Ovary (tissue), 7 donors: ENCODE measurements at regions not wholly inside any gene's neighbourhood (a gene's known extent, or its start where the extent isn't known, plus 50 kb on each side); places are given as distances from the start of the nearest gene placed in this dataset.

Experiments used
- DNase-seq, 5 donors: peaks; one replicate each; pipeline ENCODE4 v3.0.0-alpha.2; 2019 to 2020
- H3K27ac ChIP-seq, 2 donors: fragments of 200-600 bp; one replicate each; pipeline versions ENCODE4 v1.5.1 to v1.8.0; 2019 to 2022
- H3K27me3 ChIP-seq: fragments of 200-600 bp; one replicate; pipeline ENCODE4 v1.8.0; 2022
- H3K36me3 ChIP-seq: fragments of 200-600 bp; sonication (generic); one replicate; pipeline ENCODE4 v1.5.1; 2019
- H3K4me1 ChIP-seq: one replicate; pipeline ENCODE4 v1.8.1; 2013; ENCODE audit warnings: mild to moderate bottlenecking, moderate library complexity; ENCODE audit not compliant: insufficient read depth
- H3K4me3 ChIP-seq: fragments of 200-600 bp; sonication (generic); one replicate; pipeline ENCODE4 v1.5.1; 2017
- H3K9me3 ChIP-seq, 2 donors: fragments of 200-600 bp in 1 of 2; sonication (generic) in 1 of 2; one replicate each; pipeline versions ENCODE4 v1.5.1 to v1.8.1; 2013 to 2019; ENCODE audit warnings: mild to moderate bottlenecking in 1 of 2, moderate library complexity in 1 of 2
- CTCF ChIP-seq, 3 donors: fragments of 450-650 bp in 2 of 3; fragments of 200-600 bp in 1 of 3; IDR thresholded peaks; one replicate each; pipeline versions ENCODE4 v1.5.1 to v1.8.0; 2016 to 2022; ENCODE audit warnings: antibody characterized with exemption in 3 of 3, mild to moderate bottlenecking in 1 of 3
- EP300 ChIP-seq: sonication (generic); formaldehyde crosslinking; IDR thresholded peaks from one replicate; pipeline ENCODE4 v1.6.1; 2017; ENCODE audit warnings: antibody characterized with exemption
- POLR2A ChIP-seq: fragments of 450-650 bp; IDR thresholded peaks from one replicate; pipeline ENCODE4 v1.6.1; 2017; ENCODE audit warnings: antibody characterized with exemption, mild to moderate bottlenecking, moderate library complexity
- WGBS, 3 donors: extraction: QIAGEN DNeasy Blood & Tissue Kit in 1 of 3; methylation state at CpG; one replicate each; pipeline versions ENCODE4 v1.1.5 to v1.1.7; 2013 to 2017; 5-methylcytosine and 5-hydroxymethylcytosine counted together
- intact Hi-C, 4 donors: fragments of 100-400 bp; cut with DNase I; formaldehyde crosslinking; loops; one replicate each; pipeline versions ENCODE4 v1.11.0 to v1.15.1; 2022 to 2023
- donor health status: DM: no; HTN: no; CAD: no; lungs with moderate emphysema.
- donor health status: DM: no; HTN: no; CAD: no.
- donor health status: Bipolar disorder and iron deficiency.
- donor health status: DM: no; HTN: no; CAD: no.
- donor health status: DM: yes; HTN: yes; CAD: no.

GRCh38 chr5:163661360-163661759 is 155.9 kb downstream of the MAT2B start:
- Histone ChIP-seq H3K4me1 (no peaks in the 10 kb centered on the region), H3K4me3 (no peak overlapping the region), H3K27ac (no peak overlapping the region), H3K36me3 (no peaks in the 10 kb centered on the region), H3K9me3 (no peaks in the 10 kb centered on the region), H3K27me3 (no peaks in the 10 kb centered on the region)
- intact Hi-C loops, result no loop called here
- TF ChIP-seq EP300 (no peak), POLR2A (no peak), CTCF (IDR thresholded peaks at IDR 0.05) (no peak)
- no peak for DNase-seq
- 70 to 89% (median 77%) methylated on average over 1 of the region's 1 CpG for WGBS, 3 donors

GRCh38 chr5:163670036-163670435 is 164.6 kb downstream of the MAT2B start:
- H3K4me1 ChIP-seq, result no peaks in the 10 kb centered on the region
- no peak for DNase-seq
- H3K9me3 ChIP-seq, result no peaks in the 10 kb centered on the region
- intact Hi-C loops, result no loop called here
- H3K27ac ChIP-seq, result no peak overlapping the region
- H3K36me3 ChIP-seq, result no peaks in the 10 kb centered on the region
- H3K27me3 ChIP-seq, result no peaks in the 10 kb centered on the region
- TF ChIP-seq EP300, result no peak
- TF ChIP-seq CTCF (IDR thresholded peaks at IDR 0.05), result no peak
- TF ChIP-seq POLR2A, result no peak
- H3K4me3 ChIP-seq, result no peak overlapping the region

- no peak for TF ChIP-seq POLR2A
- TF ChIP-seq CTCF (IDR thresholded peaks at IDR 0.05), result no peak
- TF ChIP-seq EP300, result no peak
- H3K4me3 ChIP-seq, result no peak overlapping the region
- no peaks in the 10 kb centered on the region for H3K27me3 ChIP-seq
- intact Hi-C loops, result no loop called here
- WGBS, 3 donors, result 89 to 95% (median 89%) methylated on average over 2 of the region's 2 CpGs
- H3K4me1 ChIP-seq, result no peaks in the 10 kb centered on the region
- no peaks in the 10 kb centered on the region for H3K36me3 ChIP-seq
- H3K9me3 ChIP-seq, result no peaks in the 10 kb centered on the region
- no peak for DNase-seq
- H3K27ac ChIP-seq, result no peak overlapping the region
These were observed 171.7 kb downstream of the MAT2B start for GRCh38 chr5:163677092-163677491.

GRCh38 chr5:163682234-163682633 is 176.8 kb downstream of the MAT2B start:
- no peaks in the 10 kb centered on the region for H3K9me3 ChIP-seq
- TF ChIP-seq POLR2A, result no peak
- no peak for TF ChIP-seq CTCF (IDR thresholded peaks at IDR 0.05)
- TF ChIP-seq EP300, result no peak
- whole genome bisulfite sequencing, 3 donors, result 57 to 72% (median 58%) methylated on average over 1 of the region's 1 CpG
- H3K27ac ChIP-seq, result no peak overlapping the region
- intact Hi-C loops, result no loop called here
- H3K4me1 ChIP-seq, result no peaks in the 10 kb centered on the region
- H3K4me3 ChIP-seq, result no peak overlapping the region
- H3K27me3 ChIP-seq, result no peaks in the 10 kb centered on the region
- DNase-seq, result no peak
- no peaks in the 10 kb centered on the region for H3K36me3 ChIP-seq

- Histone ChIP-seq H3K36me3 (no peaks in the 10 kb centered on the region), H3K27ac (no peak overlapping the region), H3K4me3 (no peak overlapping the region), H3K4me1 (no peaks in the 10 kb centered on the region), H3K9me3 (no peaks in the 10 kb centered on the region), H3K27me3 (no peaks in the 10 kb centered on the region)
- 58 to 65% (median 59%) methylated on average over 3 of the region's 3 CpGs for WGBS, 3 donors
- DNase-seq, result no peak
- no peak for TF ChIP-seq EP300
- TF ChIP-seq CTCF (IDR thresholded peaks at IDR 0.05), result no peak
- no peak for TF ChIP-seq POLR2A
- intact Hi-C loops, result no loop called here
These were observed 182.0 kb downstream of the MAT2B start for GRCh38 chr5:163687414-163687813.
